ENCODE measurements at regions not wholly inside any gene's neighbourhood (a gene's known extent, or its start where the extent isn't known, plus 50 kb on each side); places are given as distances from the start of the nearest gene placed in this dataset.

- Histone ChIP-seq H4K20me1 (ENCODE audit: insufficient read depth, low read length, poor library complexity, severe bottlenecking) (no peaks in the 10 kb centered on the region), H3K79me2 (ENCODE audit: insufficient read depth, low read length) (no peaks in the 10 kb centered on the region), H3K36me3 (ENCODE audit: insufficient read depth, low read length) (no peaks in the 10 kb centered on the region), H3K4me1 (ENCODE audit: insufficient read depth, low read length, poor library complexity, severe bottlenecking) (no peaks in the 10 kb centered on the region), H3K9me2 (replicated peaks; ENCODE audit: low read depth, low read length) (no peaks in the 10 kb centered on the region), H3K4me2 (ENCODE audit: low read depth, low read length, poor library complexity, severe bottlenecking) (no peak overlapping the region), H3K9ac (ENCODE audit: low read depth, low read length, poor library complexity, severe bottlenecking) (no peak overlapping the region), H3F3A (ENCODE audit: low read depth) (no peaks in the 10 kb centered on the region), H3K27me3 (ENCODE audit: insufficient read depth, low read length, poor library complexity, severe bottlenecking) (no peaks in the 10 kb centered on the region), H3K4me3 (ENCODE audit: low read length, poor library complexity, severe bottlenecking) (no peak overlapping the region), H2AFZ (ENCODE audit: low read length) (no peak overlapping the region), H3K9me3 (ENCODE audit: insufficient read depth, low read depth, low read length) (no peaks in the 10 kb centered on the region)
- TF ChIP-seq EZH2phosphoT487 (IDR thresholded peaks at IDR 0.05; ENCODE audit: borderline replicate concordance), result no peak
- TF ChIP-seq, protein P1, sequence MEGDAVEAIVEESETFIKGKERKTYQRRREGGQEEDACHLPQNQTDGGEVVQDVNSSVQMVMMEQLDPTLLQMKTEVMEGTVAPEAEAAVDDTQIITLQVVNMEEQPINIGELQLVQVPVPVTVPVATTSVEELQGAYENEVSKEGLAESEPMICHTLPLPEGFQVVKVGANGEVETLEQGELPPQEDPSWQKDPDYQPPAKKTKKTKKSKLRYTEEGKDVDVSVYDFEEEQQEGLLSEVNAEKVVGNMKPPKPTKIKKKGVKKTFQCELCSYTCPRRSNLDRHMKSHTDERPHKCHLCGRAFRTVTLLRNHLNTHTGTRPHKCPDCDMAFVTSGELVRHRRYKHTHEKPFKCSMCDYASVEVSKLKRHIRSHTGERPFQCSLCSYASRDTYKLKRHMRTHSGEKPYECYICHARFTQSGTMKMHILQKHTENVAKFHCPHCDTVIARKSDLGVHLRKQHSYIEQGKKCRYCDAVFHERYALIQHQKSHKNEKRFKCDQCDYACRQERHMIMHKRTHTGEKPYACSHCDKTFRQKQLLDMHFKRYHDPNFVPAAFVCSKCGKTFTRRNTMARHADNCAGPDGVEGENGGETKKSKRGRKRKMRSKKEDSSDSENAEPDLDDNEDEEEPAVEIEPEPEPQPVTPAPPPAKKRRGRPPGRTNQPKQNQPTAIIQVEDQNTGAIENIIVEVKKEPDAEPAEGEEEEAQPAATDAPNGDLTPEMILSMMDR (conservative IDR thresholded peaks at IDR 0.05; ENCODE audit: low read length), result no peak
These were observed 901.2 kb downstream of the LTN1 start for GRCh38 chr21:28091466-28091865.

DNA sequence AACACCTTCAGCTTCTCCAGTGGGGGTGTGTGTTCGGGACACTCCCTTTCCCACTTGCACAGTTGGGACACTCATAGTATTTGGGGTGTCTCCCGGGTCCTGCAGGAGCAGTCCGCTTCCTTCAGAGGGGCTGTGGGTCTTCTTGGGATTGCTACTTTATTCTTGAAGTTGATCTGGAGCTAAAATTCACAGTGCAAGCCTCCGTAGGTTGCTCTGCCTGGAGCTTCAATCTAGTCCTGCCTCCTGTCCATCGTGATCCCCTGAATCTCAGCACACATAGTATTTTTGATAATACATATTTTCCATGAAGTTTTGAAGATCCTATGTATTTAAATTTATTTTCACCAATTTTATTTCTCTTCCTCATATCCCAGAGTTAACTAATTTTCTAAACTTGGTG is 902.1 kb downstream of the LTN1 start:
- no peak overlapping the region for H3K4me2 ChIP-seq (ENCODE audit: low read depth, low read length, poor library complexity, severe bottlenecking)
- no peaks in the 10 kb centered on the region for H3K79me2 ChIP-seq (ENCODE audit: insufficient read depth, low read length)
- no peaks in the 10 kb centered on the region for H3K4me1 ChIP-seq (ENCODE audit: insufficient read depth, low read length, poor library complexity, severe bottlenecking)
- H3F3A ChIP-seq (ENCODE audit: low read depth), result no peaks in the 10 kb centered on the region
- H3K4me3 ChIP-seq (ENCODE audit: low read length, poor library complexity, severe bottlenecking), result no peak overlapping the region
- no peak overlapping the region for H3K9ac ChIP-seq (ENCODE audit: low read depth, low read length, poor library complexity, severe bottlenecking)
- no peak for TF ChIP-seq EZH2phosphoT487 (IDR thresholded peaks at IDR 0.05; ENCODE audit: borderline replicate concordance)
- TF ChIP-seq, protein P1 (conservative IDR thresholded peaks at IDR 0.05; ENCODE audit: low read length), result no peak
- H3K36me3 ChIP-seq (ENCODE audit: insufficient read depth, low read length), result no peaks in the 10 kb centered on the region
- H4K20me1 ChIP-seq (ENCODE audit: insufficient read depth, low read length, poor library complexity, severe bottlenecking), result no peaks in the 10 kb centered on the region
- H2AFZ ChIP-seq (ENCODE audit: low read length), result no peak overlapping the region
- no peaks in the 10 kb centered on the region for H3K9me2 ChIP-seq (replicated peaks; ENCODE audit: low read depth, low read length)
- H3K27me3 ChIP-seq (ENCODE audit: insufficient read depth, low read length, poor library complexity, severe bottlenecking), result no peaks in the 10 kb centered on the region
- H3K9me3 ChIP-seq (ENCODE audit: insufficient read depth, low read depth, low read length), result no peaks in the 10 kb centered on the region

DNA sequence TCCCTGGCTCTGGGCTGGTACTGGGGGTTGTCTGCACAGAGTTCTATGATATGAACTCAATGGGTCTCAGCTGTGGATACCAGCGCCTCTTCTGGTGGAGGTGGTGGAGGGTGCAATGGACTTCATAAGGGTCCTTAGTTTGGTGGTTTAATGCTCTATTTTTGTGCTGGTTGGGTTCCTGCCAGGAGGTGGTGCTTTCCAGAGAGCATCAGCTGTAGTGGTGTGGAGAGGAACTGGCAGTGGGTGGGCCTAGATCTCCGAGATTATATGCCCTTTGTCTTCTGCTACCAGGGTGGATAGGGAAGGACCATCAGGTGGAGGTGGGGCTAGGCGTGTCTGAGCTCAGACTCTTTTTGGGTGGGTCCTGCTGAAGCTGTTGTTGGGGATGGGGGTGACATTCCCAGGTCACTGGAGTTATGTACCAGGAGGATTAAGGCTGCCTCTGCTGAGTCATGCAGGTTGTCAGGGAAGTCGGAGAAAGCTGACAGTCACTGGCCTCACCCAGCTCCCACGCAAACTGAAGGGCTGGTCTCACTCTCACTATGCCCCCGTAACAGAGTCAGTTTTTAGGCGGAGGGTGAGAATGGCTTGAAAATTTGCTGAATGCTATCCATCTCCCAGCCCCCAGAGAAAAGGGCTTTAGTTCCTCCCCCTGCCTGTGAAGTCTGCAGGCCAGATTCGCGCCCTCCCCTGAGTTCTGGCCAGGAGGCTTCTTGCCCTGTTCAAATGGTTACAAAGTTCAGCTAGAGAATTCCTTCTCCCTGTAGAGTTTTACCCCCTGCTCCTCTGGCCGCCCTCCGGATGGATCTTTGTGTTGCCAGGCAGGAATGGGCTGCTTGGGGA is 902.9 kb downstream of the LTN1 start:
- H3K4me3 ChIP-seq (ENCODE audit: low read length, poor library complexity, severe bottlenecking), result no peak overlapping the region
- H2AFZ ChIP-seq (ENCODE audit: low read length), result no peak overlapping the region
- no peak for TF ChIP-seq EZH2phosphoT487 (IDR thresholded peaks at IDR 0.05; ENCODE audit: borderline replicate concordance)
- TF ChIP-seq, protein P1 (conservative IDR thresholded peaks at IDR 0.05; ENCODE audit: low read length), result no peak

More for the DNA sequence above, 902.9 kb downstream of the LTN1 start:
- Histone ChIP-seq H3K9me3 (ENCODE audit: insufficient read depth, low read depth, low read length) (no peaks in the 10 kb centered on the region), H3K79me2 (ENCODE audit: insufficient read depth, low read length) (no peaks in the 10 kb centered on the region), H3K9ac (ENCODE audit: low read depth, low read length, poor library complexity, severe bottlenecking) (no peak overlapping the region), H4K20me1 (ENCODE audit: insufficient read depth, low read length, poor library complexity, severe bottlenecking) (no peaks in the 10 kb centered on the region), H3F3A (ENCODE audit: low read depth) (no peaks in the 10 kb centered on the region), H3K9me2 (replicated peaks; ENCODE audit: low read depth, low read length) (no peaks in the 10 kb centered on the region), H3K4me1 (ENCODE audit: insufficient read depth, low read length, poor library complexity, severe bottlenecking) (no peaks in the 10 kb centered on the region), H3K36me3 (ENCODE audit: insufficient read depth, low read length) (no peaks in the 10 kb centered on the region), H3K27me3 (ENCODE audit: insufficient read depth, low read length, poor library complexity, severe bottlenecking) (no peaks in the 10 kb centered on the region), H3K4me2 (ENCODE audit: low read depth, low read length, poor library complexity, severe bottlenecking) (no peak overlapping the region)

All from Loucy (cell line).